ENCODE measurements at regions not wholly inside any gene's neighbourhood (a gene's known extent, or its start where the extent isn't known, plus 50 kb on each side); places are given as distances from the start of the nearest gene placed in this dataset.
"Not testable (repeated sequence)": the region's sequence is repeated elsewhere in the genome, so short reads cannot be mapped to it uniquely, and the experiment has no call there.

- intact Hi-C loops (cut with DNase I; ENCODE audit: low total_unique reads) = no loop called here
- H3K36me3 ChIP-seq = no peaks in the 10 kb centered on the region
Measured at GRCh38 chr2:223294756-223295155, 242.8 kb downstream of the KCNE4 start.

GRCh38 chr2:223297788-223298187 is 245.8 kb downstream of the KCNE4 start:
- Histone ChIP-seq H3K27me3 (no peaks in the 10 kb centered on the region), H3K36me3 (no peaks in the 10 kb centered on the region), H3K4me1 (no peaks in the 10 kb centered on the region), H3K9me3 (peaks cover 0 to 7% of the 10 kb centered on the region in 2 donors), H3K4me3 (no peak overlapping the region), H3K27ac (no peak overlapping the region)
- TF ChIP-seq CTCF (IDR thresholded peaks at IDR 0.05) (no peak), POLR2A (IDR thresholded peaks at IDR 0.05) (no peak), POLR2AphosphoS5 (IDR thresholded peaks at IDR 0.05) (no peak)
- intact Hi-C loops (cut with DNase I; ENCODE audit: low total_unique reads) = no loop called here
- DNase-seq (ENCODE audit: low spot score in 2 of 2) = no peak

More at GRCh38 chr2:223294756-223295155, 242.8 kb downstream of the KCNE4 start:
- H3K27me3 ChIP-seq = no peaks in the 10 kb centered on the region
- no peak overlapping the region for H3K4me3 ChIP-seq
- peaks cover 0 to 7% of the 10 kb centered on the region in 2 donors for H3K9me3 ChIP-seq
- H3K4me1 ChIP-seq = no peaks in the 10 kb centered on the region
- TF ChIP-seq POLR2AphosphoS5 (IDR thresholded peaks at IDR 0.05) (no peak), POLR2A (IDR thresholded peaks at IDR 0.05) (no peak), CTCF (IDR thresholded peaks at IDR 0.05) (no peak)
- H3K27ac ChIP-seq = no peak overlapping the region
- DNase-seq (ENCODE audit: low spot score in 2 of 2) = no peak

GRCh38 chr2:223298329-223298728 is 246.3 kb downstream of the KCNE4 start:
- H3K36me3 ChIP-seq; H3K9me3 ChIP-seq; intact Hi-C loops (cut with DNase I; ENCODE audit: low total_unique reads); DNase-seq (ENCODE audit: low spot score in 2 of 2); H3K27me3 ChIP-seq; H3K4me1 ChIP-seq; H3K4me3 ChIP-seq; H3K27ac ChIP-seq: not testable (repeated sequence)

GRCh38 chr2:223300326-223300725 is 248.3 kb downstream of the KCNE4 start:
- no peaks in the 10 kb centered on the region for H3K36me3 ChIP-seq
- no peaks in the 10 kb centered on the region for H3K27me3 ChIP-seq
- intact Hi-C loops (cut with DNase I; ENCODE audit: low total_unique reads) = no loop called here
- no peak overlapping the region for H3K27ac ChIP-seq
- no peaks in the 10 kb centered on the region for H3K4me1 ChIP-seq
- no peaks in the 10 kb centered on the region for H3K9me3 ChIP-seq
- no peak overlapping the region for H3K4me3 ChIP-seq
- DNase-seq (ENCODE audit: low spot score in 2 of 2) = no peak
- TF ChIP-seq CTCF (IDR thresholded peaks at IDR 0.05) = no peak
- TF ChIP-seq POLR2AphosphoS5 (IDR thresholded peaks at IDR 0.05) = no peak
- no peak for TF ChIP-seq POLR2A (IDR thresholded peaks at IDR 0.05)

GRCh38 chr2:223306371-223306770 is 254.4 kb downstream of the KCNE4 start:
- no peak for DNase-seq (ENCODE audit: low spot score in 2 of 2)
- intact Hi-C loops (cut with DNase I; ENCODE audit: low total_unique reads) = no loop called here
- H3K27me3 ChIP-seq = no peaks in the 10 kb centered on the region
- no peak overlapping the region for H3K27ac ChIP-seq
- H3K4me1 ChIP-seq = no peaks in the 10 kb centered on the region
- TF ChIP-seq CTCF (IDR thresholded peaks at IDR 0.05) (no peak), POLR2AphosphoS5 (IDR thresholded peaks at IDR 0.05) (no peak), POLR2A (IDR thresholded peaks at IDR 0.05) (no peak)
- H3K4me3 ChIP-seq = no peak overlapping the region
- no peaks in the 10 kb centered on the region for H3K36me3 ChIP-seq
- H3K9me3 ChIP-seq = no peaks in the 10 kb centered on the region

Measured in breast epithelium (tissue), 4 donors.